ENCODE measurements at regions not wholly inside any gene's neighbourhood (a gene's known extent, or its start where the extent isn't known, plus 50 kb on each side); places are given as distances from the start of the nearest gene placed in this dataset.
A peak's percentile ranks its signal among the peaks of the same experiment; 100 is the strongest.

DNA sequence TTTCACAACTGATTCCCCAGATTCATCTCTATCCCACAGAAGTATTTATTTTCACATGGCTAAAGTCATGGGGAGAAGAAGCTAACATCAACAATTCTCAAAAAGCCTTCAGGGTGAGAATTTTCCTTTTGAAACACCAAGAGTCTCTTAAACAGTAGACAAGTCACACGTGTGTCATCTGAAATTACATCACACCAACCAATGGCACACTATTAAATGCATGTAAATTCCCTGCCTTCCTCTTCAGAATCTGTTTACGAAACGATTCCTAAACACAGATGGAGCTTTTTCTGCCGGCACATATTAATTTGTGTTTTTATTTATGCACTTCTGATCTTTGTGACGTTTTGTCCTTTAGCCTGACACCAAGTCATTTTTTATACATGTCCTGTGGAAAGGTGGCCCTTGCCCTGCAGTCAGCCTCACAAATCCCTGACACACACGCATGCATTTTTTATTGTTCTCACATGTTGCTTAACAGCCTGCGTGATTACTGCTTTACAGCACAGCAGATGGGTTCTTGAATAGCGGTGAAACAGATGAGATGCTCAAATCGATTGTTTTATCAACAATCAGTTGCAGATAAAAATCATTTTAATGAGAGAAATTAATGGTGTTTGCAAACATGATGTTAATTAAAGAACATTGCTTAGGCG, 735.9 kb upstream of the TENM3 start:
- DNase-seq, result no peak

GRCh38 chr4:181507938-181508337, 735.3 kb upstream of the TENM3 start:
- DNase-seq, result no peak

DNA sequence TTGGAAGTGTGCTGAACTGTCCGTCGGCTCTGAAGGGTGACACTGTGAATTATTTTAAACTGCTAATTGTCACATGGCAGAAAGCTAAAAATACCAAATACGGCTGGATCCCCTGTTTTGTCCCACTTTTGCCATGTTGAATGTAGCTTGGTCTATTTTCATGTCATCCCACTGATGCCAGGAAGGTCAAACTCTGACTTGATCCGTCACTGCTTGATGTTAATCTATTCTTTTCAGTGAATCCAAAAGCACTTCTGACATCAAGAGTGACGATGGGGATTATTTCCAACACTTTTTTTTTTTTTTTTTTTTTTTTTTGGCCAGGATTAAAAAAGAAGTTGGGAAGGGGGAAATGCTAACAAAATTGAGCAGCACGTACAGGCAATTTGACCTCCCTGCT, 734.6 kb upstream of the TENM3 start:
- no peak for DNase-seq

DNA sequence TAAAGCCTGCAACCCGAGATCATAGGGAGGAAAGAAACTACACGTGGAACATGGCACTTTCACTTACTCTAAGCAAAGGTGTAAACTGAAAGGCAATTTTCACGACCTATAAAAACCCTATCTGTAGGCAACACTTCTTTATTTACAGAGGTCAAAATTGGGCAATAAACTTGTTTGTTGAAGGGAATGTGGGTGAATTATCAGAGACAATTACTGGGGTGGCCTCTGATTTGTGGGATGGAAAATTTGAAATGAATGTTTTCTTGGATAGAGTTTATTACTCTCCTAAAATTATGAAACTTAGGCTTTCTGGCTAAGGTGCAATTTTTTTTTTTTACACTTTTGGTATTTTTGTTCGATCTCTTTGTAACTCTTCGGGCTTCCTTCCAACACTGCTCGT, 734.1 kb upstream of the TENM3 start:
- DNase-seq, result no peak

DNA sequence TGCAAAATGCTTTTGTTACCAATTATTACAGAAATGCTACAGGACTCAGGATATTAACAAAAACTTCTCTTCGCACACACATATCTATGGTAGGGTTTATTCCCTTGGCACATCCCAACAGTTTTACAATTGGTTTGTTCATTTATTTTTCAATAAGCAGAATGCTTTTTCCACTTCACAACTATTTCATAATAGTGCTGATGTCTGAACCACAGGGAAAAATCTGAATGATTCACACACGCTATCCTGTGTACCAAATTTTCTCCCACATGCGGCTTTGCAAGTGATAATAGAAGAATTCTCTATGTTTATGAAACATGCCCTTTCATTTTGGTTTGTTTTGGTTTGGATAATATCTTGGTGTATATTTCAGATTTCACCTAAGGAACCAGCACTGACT, 725.7 kb upstream of the TENM3 start:
- DNase-seq, result no peak

- no peak for DNase-seq
Measured at GRCh38 chr4:181520790-181521189, 722.4 kb upstream of the TENM3 start.

DNA sequence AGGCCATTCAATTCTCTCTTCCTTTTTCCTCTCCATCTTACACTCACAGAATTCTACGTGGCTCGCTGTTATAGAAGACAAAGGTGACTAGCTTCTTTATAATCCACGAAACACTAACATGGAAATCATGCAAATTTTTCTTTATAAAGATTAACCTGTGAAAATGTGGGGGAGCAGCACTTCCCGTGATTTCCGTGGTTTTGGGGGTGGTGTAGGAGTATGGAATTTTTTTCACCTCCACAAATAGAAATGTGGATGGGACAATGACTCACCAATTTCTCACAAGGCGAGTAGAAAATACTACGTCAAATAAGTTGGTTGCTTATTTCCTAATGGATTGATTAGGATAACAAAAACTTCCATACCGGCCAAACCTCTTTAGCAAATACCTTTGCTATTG, 719.2 kb upstream of the TENM3 start:
- DNase-seq, result no peak

- no peak for DNase-seq
Measured at GRCh38 chr4:181524499-181524898, 718.7 kb upstream of the TENM3 start.

GRCh38 chr4:181525634-181526033, 717.6 kb upstream of the TENM3 start:
- DNase-seq, result no peak

DNA sequence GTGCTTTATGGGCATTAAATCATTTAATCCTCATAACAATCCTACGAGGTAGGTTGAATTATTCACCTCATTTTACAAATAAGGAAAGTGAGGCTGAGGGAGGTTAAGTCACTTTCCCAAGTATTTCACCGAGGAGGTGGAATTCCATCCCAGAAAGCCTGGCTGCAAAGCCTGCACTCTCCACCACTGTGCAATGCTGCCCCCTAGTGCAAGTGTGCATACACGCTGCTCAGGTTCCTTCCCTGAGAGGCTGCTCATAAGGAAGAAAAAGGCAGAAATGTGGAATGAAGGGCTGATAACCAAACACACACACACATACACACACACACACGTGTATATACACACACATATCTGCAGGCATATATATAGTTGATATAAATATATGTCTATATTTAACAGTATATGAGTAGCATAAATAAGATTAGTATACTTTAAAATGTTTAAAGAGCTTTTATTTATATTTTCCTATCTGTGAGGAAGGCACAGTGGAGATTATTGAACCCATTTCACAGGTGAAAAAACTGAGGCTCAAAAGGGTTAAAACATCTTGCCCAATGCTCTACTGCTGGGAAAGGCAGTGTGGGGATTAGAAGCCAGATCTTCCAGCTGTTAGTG, 714.5 kb upstream of the TENM3 start:
- DNase-seq, result peak; percentile 63 to 79 (median 66)

DNA sequence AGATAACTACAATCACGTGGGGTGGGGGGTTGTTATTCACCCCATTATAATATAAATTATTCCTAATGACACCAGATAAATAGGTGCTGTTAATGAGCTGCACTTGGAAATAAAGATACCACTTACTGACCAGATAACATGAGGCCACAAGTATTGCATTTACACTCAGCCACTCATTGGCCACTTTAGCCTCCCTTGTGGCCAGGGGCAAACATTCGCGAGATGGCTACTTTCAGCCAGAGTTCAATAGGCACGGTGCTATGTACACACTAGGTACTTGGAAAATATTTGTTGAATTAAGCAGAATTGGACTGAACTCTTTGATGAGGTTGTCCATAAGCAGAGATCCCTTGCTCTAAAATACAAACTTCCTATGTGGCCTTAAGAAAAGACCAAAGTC, 713.7 kb upstream of the TENM3 start:
- no peak for DNase-seq

DNA sequence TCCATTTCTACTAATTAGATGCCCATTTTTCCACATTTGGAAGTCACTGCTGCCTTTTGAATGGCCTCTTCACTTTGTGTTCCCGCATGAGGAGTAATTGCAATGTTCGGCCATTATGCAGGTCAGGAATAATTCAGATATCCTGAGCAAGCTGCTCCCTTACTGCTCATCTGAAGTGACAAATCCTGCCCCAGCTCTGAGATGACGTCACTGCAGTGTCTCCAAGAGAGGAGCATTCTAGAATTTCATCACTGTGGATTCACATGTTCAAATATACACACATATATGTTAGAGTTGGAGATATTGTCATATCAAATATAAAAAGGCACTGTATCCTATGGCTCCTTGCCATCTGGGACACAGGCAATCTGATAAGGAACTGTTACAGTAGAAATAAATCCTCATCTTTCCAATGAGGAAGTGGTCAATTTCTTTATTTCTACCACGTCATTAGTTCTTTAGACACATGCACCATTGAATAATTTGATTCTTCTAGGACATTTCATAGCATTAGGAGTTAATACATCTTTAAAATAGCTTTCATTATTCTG, 706.9 kb upstream of the TENM3 start:
- no peak for DNase-seq

- no peak for DNase-seq
Measured at GRCh38 chr4:181536811-181537434, 706.3 kb upstream of the TENM3 start.

GRCh38 chr4:181538431-181538830, 704.8 kb upstream of the TENM3 start:
- no peak for DNase-seq

GRCh38 chr4:181541396-181541795, 701.8 kb upstream of the TENM3 start:
- no peak for DNase-seq

DNA sequence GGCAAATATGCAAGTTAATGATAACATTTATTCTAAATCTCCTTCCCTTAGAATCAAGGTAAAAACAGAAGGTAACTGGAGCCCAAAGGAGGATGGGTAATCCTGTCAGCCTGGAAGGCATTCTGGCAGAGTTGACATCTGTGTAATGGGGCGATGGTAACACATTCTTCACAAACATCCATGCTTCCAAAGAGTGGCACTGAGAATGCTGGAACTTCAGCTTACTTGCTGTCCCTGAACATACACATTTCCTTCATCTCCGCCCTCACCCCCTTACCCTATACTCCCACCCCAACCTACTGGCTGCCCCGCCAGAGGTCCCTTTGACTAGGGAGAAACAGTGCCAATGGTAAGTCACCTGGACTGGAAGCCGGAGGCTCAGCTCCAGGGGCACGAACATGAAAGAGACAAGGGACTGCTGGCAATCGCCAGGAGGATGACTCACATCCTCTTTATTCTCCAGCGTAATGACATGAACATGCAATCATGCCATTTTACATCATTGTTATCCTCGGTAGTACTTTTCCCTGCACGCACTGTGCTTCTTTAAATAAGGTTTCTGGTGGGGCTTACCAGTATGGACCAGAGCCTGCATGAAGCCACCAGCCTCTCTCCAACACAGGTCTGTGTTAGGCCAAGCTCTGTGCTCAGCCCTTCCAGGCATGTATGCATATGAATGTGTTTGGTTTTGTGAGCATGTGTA, 694.2 kb upstream of the TENM3 start:
- no peak for DNase-seq

- DNase-seq, result no peak
Measured at GRCh38 chr4:181549576-181550188, 693.5 kb upstream of the TENM3 start.

DNA sequence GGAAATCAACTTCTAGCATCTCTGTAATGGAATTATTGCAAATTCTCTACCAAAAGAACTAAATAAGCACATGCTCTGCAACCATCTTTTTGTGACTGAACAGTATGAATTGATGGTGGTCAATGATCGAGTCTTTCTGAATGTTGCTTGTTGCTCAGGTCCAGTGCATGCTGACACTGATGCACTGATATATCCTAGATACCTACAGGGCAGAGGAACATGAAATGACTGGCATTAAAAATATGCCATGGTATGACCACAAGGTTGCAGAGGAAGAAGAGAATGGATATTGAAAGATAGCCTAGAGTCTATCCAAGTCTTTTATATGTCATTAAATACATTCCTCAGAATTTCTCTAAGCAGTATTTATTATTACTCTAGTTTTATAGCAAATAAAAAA, 692.8 kb upstream of the TENM3 start:
- DNase-seq, result no peak

DNA sequence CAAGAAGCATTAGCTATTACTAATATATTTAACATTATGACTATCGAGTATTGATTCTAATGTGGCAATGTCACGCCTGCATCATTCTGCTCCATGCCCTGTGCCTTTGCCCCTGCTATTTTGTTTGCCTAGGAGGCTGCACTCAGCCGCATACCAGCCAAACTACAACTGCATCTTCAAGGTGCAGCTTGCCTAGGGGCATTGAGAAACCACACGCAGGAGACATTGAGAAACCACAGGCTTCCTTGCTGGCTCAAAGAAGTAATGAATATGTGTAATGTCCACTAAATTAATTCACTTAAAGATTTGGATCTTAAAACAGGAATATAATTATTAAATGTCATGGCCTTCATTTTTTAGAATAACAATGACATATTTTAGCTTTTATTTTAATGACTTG, 683.6 kb upstream of the TENM3 start:
- no peak for DNase-seq

DNA sequence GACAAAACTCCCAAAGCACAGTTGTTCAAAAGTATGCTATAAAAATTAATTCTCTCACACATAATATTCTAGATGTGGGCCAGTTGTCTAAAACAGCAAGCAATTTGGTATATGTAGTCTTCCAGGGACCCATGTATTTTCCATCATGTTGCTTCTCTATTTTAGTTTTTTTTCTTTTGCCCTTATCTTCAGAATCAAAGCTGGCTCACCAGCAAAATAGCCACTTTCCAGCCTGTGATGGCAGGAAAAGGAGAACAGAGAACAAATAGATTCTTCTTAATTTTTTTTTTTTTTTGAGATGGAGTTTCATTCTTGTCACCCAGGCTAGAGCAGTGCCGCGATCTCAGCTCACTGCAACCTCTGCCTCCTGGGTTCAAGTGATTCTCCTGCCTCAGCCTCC, 680.8 kb upstream of the TENM3 start:
- DNase-seq, result no peak

DNA sequence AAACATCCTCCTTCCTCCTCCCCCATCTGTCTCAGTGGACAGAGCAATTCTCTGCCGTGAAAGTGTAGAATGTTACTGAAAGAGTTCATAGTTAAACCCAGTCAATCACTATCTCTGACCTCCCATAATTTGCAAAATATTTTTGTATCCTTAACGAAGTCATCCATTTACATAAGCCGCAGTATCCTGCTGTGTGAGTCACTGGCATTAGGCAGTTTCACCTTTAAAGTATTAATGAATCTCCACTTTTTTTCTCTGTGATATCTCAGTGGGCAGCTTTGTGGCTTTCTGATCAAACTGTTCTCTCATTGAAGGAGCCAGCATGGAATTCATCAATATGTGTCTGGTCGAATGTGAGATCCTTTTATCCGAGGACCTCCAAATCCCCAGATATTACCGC, 678.6 kb upstream of the TENM3 start:
- DNase-seq, result no peak

- no peak for DNase-seq
Measured at GRCh38 chr4:181566490-181566889, 676.7 kb upstream of the TENM3 start.

- peak in 1 of 3 donors; percentile 1 for DNase-seq
Measured at GRCh38 chr4:181569553-181569952, 673.6 kb upstream of the TENM3 start.

All from suppressor macrophage treated with lipopolysaccharide for 1 hour (primary cell).